ENCODE measurements at regions not wholly inside any gene's neighbourhood (a gene's known extent, or its start where the extent isn't known, plus 50 kb on each side); places are given as distances from the start of the nearest gene placed in this dataset.

GRCh38 chr11:121898903-121899302 is 217.1 kb downstream of the BLID start:
- H3K27ac Mint-ChIP-seq = no peak overlapping the region
- no peak overlapping the region for H3K4me3 Mint-ChIP-seq
- no peaks in the 10 kb centered on the region for H3K27me3 Mint-ChIP-seq (ENCODE audit: low read depth)
- peaks cover 2% of the 10 kb centered on the region for H3K4me1 Mint-ChIP-seq
- ChIA-PET POLR2A (no interaction called here), CTCF (no interaction called here)
- no peak for DNase-seq (ENCODE audit: low spot score)
- TF ChIP-seq ZNF671 (CRISPR knock-in tag; IDR thresholded peaks at IDR 0.05) (no peak), TEAD4 (CRISPR knock-in tag; IDR thresholded peaks at IDR 0.05) (no peak), HMGXB4 (CRISPR knock-in tag; IDR thresholded peaks at IDR 0.05) (no peak), TP53 (CRISPR knock-in tag; IDR thresholded peaks at IDR 0.05) (no peak), ESRRA (CRISPR knock-in tag; IDR thresholded peaks at IDR 0.05; ENCODE audit: borderline replicate concordance) (no peak), SP1 (CRISPR knock-in tag; conservative IDR thresholded peaks at IDR 0.05) (no peak), ZNF219 (CRISPR knock-in tag; IDR thresholded peaks at IDR 0.05; ENCODE audit: borderline replicate concordance) (no peak), ZNF281 (CRISPR knock-in tag; IDR thresholded peaks at IDR 0.05) (no peak), AFF4 (CRISPR knock-in tag; IDR thresholded peaks at IDR 0.05; ENCODE audit: borderline replicate concordance) (no peak), FOXJ3 (CRISPR knock-in tag; IDR thresholded peaks at IDR 0.05; ENCODE audit: borderline replicate concordance) (no peak)
- peaks cover under 1% of the 10 kb centered on the region for H3K9me3 Mint-ChIP-seq
- no peak for ATAC-seq
- H3K36me3 Mint-ChIP-seq = no peaks in the 10 kb centered on the region

- TF ChIP-seq USF1 (CRISPR knock-in tag; IDR thresholded peaks at IDR 0.05) = no peak
- TF ChIP-seq TEAD1 (CRISPR knock-in tag; IDR thresholded peaks at IDR 0.05) = no peak
- TF ChIP-seq MYBL2 (CRISPR knock-in tag; IDR thresholded peaks at IDR 0.05) = no peak
- TF ChIP-seq HMGXB4 (CRISPR knock-in tag; IDR thresholded peaks at IDR 0.05) = no peak
- no peak for TF ChIP-seq MLX (CRISPR knock-in tag; IDR thresholded peaks at IDR 0.05)
- ATAC-seq (no peak), DNase-seq (ENCODE audit: low spot score) (no peak)
- H3K4me3 Mint-ChIP-seq = no peak overlapping the region
- H3K27me3 Mint-ChIP-seq (ENCODE audit: low read depth) = no peaks in the 10 kb centered on the region
- H3K27ac Mint-ChIP-seq = no peak overlapping the region
- CTCF ChIA-PET = no interaction called here
- H3K9me3 Mint-ChIP-seq = peaks cover 15% of the 10 kb centered on the region
- POLR2A ChIA-PET = no interaction called here
- no peaks in the 10 kb centered on the region for H3K36me3 Mint-ChIP-seq
- H3K4me1 Mint-ChIP-seq = peaks cover 18% of the 10 kb centered on the region
Observed at GRCh38 chr11:121895919-121896318, 220.1 kb downstream of the BLID start.
